HepG2 (cell line): ENCODE measurements at regions not wholly inside any gene's neighbourhood (a gene's known extent, or its start where the extent isn't known, plus 50 kb on each side); places are given as distances from the start of the nearest gene placed in this dataset.

Experiments used
- ATAC-seq: fragments of 200-7000 bp; cut with Tn5 transposase; 3 replicates; pipeline ENCODE4 v1.9.1; 2020; ENCODE audit warnings: mild to moderate bottlenecking, moderate library complexity
- BruUV-seq: library from RNA; stranded (reverse); fragments of 400-500 nt; replicated peaks from 2 replicates; lab custom pipeline; 2021; lab: Mats Ljungman, UMichigan
- CTCF ChIA-PET: fragments of 300-600 bp; formaldehyde crosslinking; extraction: SDS; loops from one replicate; lab custom pipeline; 2021; ENCODE audit warnings: low total read pairs, inconsistent platforms, low intra/inter-chr PET ratio; lab: Yijun Ruan, JAX
- POLR2A ChIA-PET: fragments of 350-600 bp; sonication (Branson Sonifier 250); formaldehyde crosslinking; loops from one replicate; lab custom pipeline; 2020; ENCODE audit warnings: antibody characterized with exemption, inconsistent platforms; lab: Yijun Ruan, JAX
- DNase-seq: peaks from one replicate; pipeline ENCODE4 v3.0.0-alpha.2; 2015; ENCODE audit warnings: low spot score
- FAIRE-seq: peaks from 3 replicates; lab custom pipeline; 2011; peaks lifted over from hg19 to GRCh38; lab: Jason Lieb, UNC
- H2AFZ ChIP-seq: one replicate; pipeline ENCODE4 v1.6.1; 2011; ENCODE audit warnings: low read length, inconsistent platforms
- H3K27ac ChIP-seq: fragments of 300-600 bp; 3 replicates; pipeline ENCODE4 v1.8.0; 2011; ENCODE audit warnings: mixed run types, mild to moderate bottlenecking, mixed read lengths, low read length, inconsistent platforms; ENCODE audit not compliant: insufficient read depth; ENCODE audit errors: extremely low read length
- H3K27me3 ChIP-seq, 2 experiments: fragments of 200-600 bp in 1 of 2; 2 replicates in 1 of 2; 3 replicates in 1 of 2; pipeline versions ENCODE4 v1.6.0 to v1.8.0; 2011; ENCODE audit warnings: low read length in 2 of 2, mild to moderate bottlenecking in 2 of 2, moderate library complexity in 2 of 2, inconsistent platforms in 1 of 2; ENCODE audit not compliant: insufficient read depth in 2 of 2, control insufficient read depth in 1 of 2
- H3K36me3 ChIP-seq, 2 experiments: fragments of 200-600 bp in 1 of 2; replicated peaks in 1 of 2; 2 replicates in 1 of 2; 3 replicates in 1 of 2; pipeline versions ENCODE4 v1.5.1 to v1.8.0; 2011; ENCODE audit warnings: low read length in 2 of 2, inconsistent platforms in 1 of 2; ENCODE audit not compliant: insufficient read depth in 2 of 2, control insufficient read depth in 1 of 2
- H3K4me1 ChIP-seq: 2 replicates; pipeline ENCODE4 v1.5.1; 2012; ENCODE audit warnings: low read length, inconsistent platforms; ENCODE audit not compliant: insufficient read depth
- H3K4me2 ChIP-seq: 2 replicates; pipeline ENCODE4 v1.6.0; 2011; ENCODE audit warnings: low read depth, low read length, inconsistent platforms
- H3K4me3 ChIP-seq, 3 experiments: fragments of 200-600 bp in 1 of 3; sonication (generic), shearing (Covaris generic) in 1 of 3; replicated peaks in 1 of 3; 2 replicates each; pipeline ENCODE4 v1.5.1; 2011 to 2016; ENCODE audit warnings: low read length in 3 of 3, inconsistent platforms in 2 of 3, low read depth in 2 of 3, mild to moderate bottlenecking in 2 of 3, control low read depth in 1 of 3, mixed read lengths in 1 of 3; ENCODE audit not compliant: insufficient read depth in 1 of 3
- H3K79me2 ChIP-seq: one replicate; pipeline ENCODE4 v1.6.1; 2011; ENCODE audit warnings: low read length, inconsistent platforms; ENCODE audit not compliant: insufficient read depth
- H3K9ac ChIP-seq: 2 replicates; pipeline ENCODE4 v1.6.0; 2011; ENCODE audit warnings: mild to moderate bottlenecking, low read depth, low read length, inconsistent platforms; ENCODE audit not compliant: insufficient read depth
- H3K9me3 ChIP-seq: 2 replicates; pipeline ENCODE4 v1.5.1; 2012; ENCODE audit warnings: mild to moderate bottlenecking, low read length
- H4K20me1 ChIP-seq: 2 replicates; pipeline ENCODE4 v1.6.0; 2011; ENCODE audit warnings: inconsistent platforms, mild to moderate bottlenecking, low read length, moderate library complexity; ENCODE audit not compliant: insufficient read depth
- BRD4 ChIP-seq: sonication (generic); formaldehyde crosslinking; IDR thresholded peaks from 2 replicates; pipeline ENCODE4 v1.4.0; 2020; ENCODE audit warnings: missing genetic modification reagents
- ELF3 ChIP-seq: IDR thresholded peaks from 2 replicates; pipeline ENCODE4 v1.6.1; 2016; ENCODE audit warnings: missing genetic modification reagents, missing compliant biosample characterization
- HIVEP1 ChIP-seq: sonication (generic); formaldehyde crosslinking; IDR thresholded peaks from 2 replicates; pipeline ENCODE4 v1.4.0; 2020; ENCODE audit warnings: mild to moderate bottlenecking, missing genetic modification reagents
- LCORL ChIP-seq, 2 experiments: fragments of 450-650 bp in 1 of 2; sonication (generic) in 1 of 2; formaldehyde crosslinking in 1 of 2; IDR thresholded peaks; 2 replicates each; pipeline versions ENCODE4 v1.5.0 to v1.6.1; 2017 to 2020; ENCODE audit warnings: antibody characterized with exemption in 1 of 2, missing genetic modification reagents in 1 of 2
- MAF1 ChIP-seq: sonication (generic); formaldehyde crosslinking; IDR thresholded peaks from 2 replicates; pipeline ENCODE4 v1.5.0; 2020; ENCODE audit warnings: missing genetic modification reagents, borderline replicate concordance
- MED1 ChIP-seq: sonication (generic); formaldehyde crosslinking; IDR thresholded peaks from 2 replicates; pipeline ENCODE4 v1.4.0; 2020; ENCODE audit warnings: missing genetic modification reagents
- POGZ ChIP-seq: sonication (generic); formaldehyde crosslinking; IDR thresholded peaks from 2 replicates; pipeline ENCODE4 v1.4.0; 2020; ENCODE audit warnings: mild to moderate bottlenecking, missing genetic modification reagents
- POLR2G ChIP-seq: fragments of 200-400 bp; formaldehyde crosslinking; IDR thresholded peaks from 2 replicates; pipeline ENCODE4 v1.6.1; 2018; ENCODE audit warnings: mild to moderate bottlenecking, low read depth, low read length, moderate library complexity
- SALL1 ChIP-seq: sonication (generic); formaldehyde crosslinking; IDR thresholded peaks from 2 replicates; pipeline ENCODE4 v1.8.0; 2022; ENCODE audit warnings: mild to moderate bottlenecking, missing genetic modification reagents
- TARDBP ChIP-seq: sonication (generic); formaldehyde crosslinking; IDR thresholded peaks from 2 replicates; pipeline ENCODE4 v1.8.0; 2022; ENCODE audit warnings: mild to moderate bottlenecking, missing genetic modification reagents
- ZFX ChIP-seq: sonication (generic); formaldehyde crosslinking; IDR thresholded peaks from 2 replicates; pipeline ENCODE4 v1.4.0; 2020; ENCODE audit warnings: mild to moderate bottlenecking, low read depth, missing genetic modification reagents, moderate library complexity
- ZMYM3 ChIP-seq: sonication (generic); formaldehyde crosslinking; IDR thresholded peaks from 2 replicates; pipeline ENCODE4 v1.5.1; 2020; ENCODE audit warnings: mild to moderate bottlenecking, missing genetic modification reagents
- ZMYM4 ChIP-seq: sonication (generic); formaldehyde crosslinking; IDR thresholded peaks from 2 replicates; pipeline ENCODE4 v1.8.1; 2023; ENCODE audit warnings: mild to moderate bottlenecking, missing genetic modification reagents
- ZNF274 ChIP-seq: sonication (generic); formaldehyde crosslinking; IDR thresholded peaks from 2 replicates; pipeline ENCODE4 v1.5.1; 2020; ENCODE audit warnings: mild to moderate bottlenecking, missing genetic modification reagents
- ZNF644 ChIP-seq: IDR thresholded peaks from 2 replicates; pipeline ENCODE4 v1.6.1; 2016; ENCODE audit warnings: low read depth
- WGBS: methylation state at CpG from one replicate; pipeline ENCODE4 v1.1.6; 2017; ENCODE audit warnings: low lambda C conversion rate; 5-methylcytosine and 5-hydroxymethylcytosine counted together
- in situ Hi-C: cut with HindIII; loops from 2 replicates; pipeline ENCODE4 v1.10.0; 2017; ENCODE audit warnings: low pct_unique_long_range_greater_than_20kb; ENCODE audit not compliant: extremely low pct_ligation_motif_present
- intact Hi-C: fragments of 100-400 bp; cut with micrococcal nuclease; formaldehyde crosslinking; loops from one replicate; pipeline ENCODE4 v1.10.0; 2022; ENCODE audit not compliant: unreplicated experiment
- TF ChIP-seq, protein P1 (sequence below): IDR thresholded peaks from 2 replicates; pipeline ENCODE4 v1.6.1; 2016; ENCODE audit warnings: low read depth

DNA sequence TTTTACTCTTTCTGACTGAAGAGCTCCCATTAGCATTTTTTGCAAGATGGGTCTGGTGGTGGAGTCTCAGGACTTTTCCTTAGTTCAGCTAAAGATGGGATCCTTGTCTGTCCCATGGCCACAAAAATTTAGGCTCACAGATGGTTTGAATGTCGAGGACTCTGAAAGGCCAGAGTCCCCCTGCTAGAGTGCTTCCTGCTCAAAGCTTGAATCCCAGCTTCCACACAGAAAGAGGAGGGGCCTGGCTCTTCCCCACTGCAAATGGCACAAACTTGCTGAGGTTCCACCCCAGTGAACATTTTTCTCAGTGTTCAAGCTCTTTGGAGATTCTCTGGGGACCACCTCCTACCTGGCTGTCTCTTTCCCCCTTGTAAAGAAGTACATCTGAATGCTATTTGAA, 64.7 kb upstream of the UGT2B15 start:
- ATAC-seq (no peak), DNase-seq (no peak), FAIRE-seq (no peak)
- Histone ChIP-seq H3K79me2 (peaks cover 10% of the 10 kb centered on the region), H3K4me1 (peaks cover 79% of the 10 kb centered on the region), H3K27me3 (no peaks in the 10 kb centered on the region), H3K27ac (peak overlapping the region; percentile 93), H3K4me3 (no peak overlapping the region; a peak in 1 of 6 replicates), H3K9ac (peak overlapping the region; percentile 78), H3K36me3 (no peaks in the 10 kb centered on the region), H3K9me3 (peaks cover 24% of the 10 kb centered on the region), H2AFZ (no peak overlapping the region), H4K20me1 (no peaks in the 10 kb centered on the region), H3K4me2 (peak overlapping the region; percentile 78)
- WGBS, result 50% methylated on average over 1 of the region's 1 CpG
- CTCF ChIA-PET, result no interaction called here
- TF ChIP-seq ZFX (CRISPR knock-in tag) (peak; percentile 35; the same call in 1 of the 2 replicates), ELF3 (peak; percentile 41; the same call in 1 of the 2 replicates), ZMYM4 (CRISPR knock-in tag) (peak; percentile 73), MAF1 (CRISPR knock-in tag) (no peak), BRD4 (CRISPR knock-in tag) (0 out of 2 replicates have a peak, but pooled peaks have one; percentile 36), POLR2G (peak; percentile 42; the same call in 1 of the 2 replicates), HIVEP1 (CRISPR knock-in tag) (no peak), ZNF644 (0 out of 2 replicates have a peak, but pooled peaks have one; percentile 14), LCORL (IDR thresholded peaks at IDR 0.05) (no peak), LCORL (CRISPR knock-in tag; IDR thresholded peaks at IDR 0.05) (0 out of 2 replicates have a peak, but pooled peaks have one; percentile 28), ZMYM3 (CRISPR knock-in tag) (0 out of 2 replicates have a peak, but pooled peaks have one; percentile 16), TARDBP (CRISPR knock-in tag) (no peak), POGZ (CRISPR knock-in tag) (peak; percentile 50), SALL1 (CRISPR knock-in tag) (peak; percentile 43), ZNF274 (no peak), MED1 (0 out of 2 replicates have a peak, but pooled peaks have one; percentile 25)
- TF ChIP-seq, protein P1, sequence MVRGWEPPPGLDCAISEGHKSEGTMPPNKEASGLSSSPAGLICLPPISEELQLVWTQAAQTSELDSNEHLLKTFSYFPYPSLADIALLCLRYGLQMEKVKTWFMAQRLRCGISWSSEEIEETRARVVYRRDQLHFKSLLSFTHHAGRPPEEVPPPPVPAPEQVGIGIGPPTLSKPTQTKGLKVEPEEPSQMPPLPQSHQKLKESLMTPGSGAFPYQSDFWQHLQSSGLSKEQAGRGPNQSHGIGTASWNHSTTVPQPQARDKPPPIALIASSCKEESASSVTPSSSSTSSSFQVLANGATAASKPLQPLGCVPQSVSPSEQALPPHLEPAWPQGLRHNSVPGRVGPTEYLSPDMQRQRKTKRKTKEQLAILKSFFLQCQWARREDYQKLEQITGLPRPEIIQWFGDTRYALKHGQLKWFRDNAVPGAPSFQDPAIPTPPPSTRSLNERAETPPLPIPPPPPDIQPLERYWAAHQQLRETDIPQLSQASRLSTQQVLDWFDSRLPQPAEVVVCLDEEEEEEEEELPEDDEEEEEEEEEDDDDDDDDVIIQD (CRISPR knock-in tag), result peak; percentile 55; the same call in 1 of the 2 replicates
- in situ Hi-C loops, result loop anchor here (10.0 kb wide), 1 partner anchor 80 kb away; the partner anchor contains the start of gene UGT2B10
- intact Hi-C loops, result no loop called here
- no TSS peak for BruUV-seq
- POLR2A ChIA-PET, result interaction anchor here (0.8 to 2.7 kb wide), 9 partner anchors 10 to 217 kb away, joined by 3 to 10 read pairs (median 5); partner anchors contain the start of genes UGT2A3 and UGT2B10
